ENCODE measurements at regions not wholly inside any gene's neighbourhood (a gene's known extent, or its start where the extent isn't known, plus 50 kb on each side); places are given as distances from the start of the nearest gene placed in this dataset.

DNA sequence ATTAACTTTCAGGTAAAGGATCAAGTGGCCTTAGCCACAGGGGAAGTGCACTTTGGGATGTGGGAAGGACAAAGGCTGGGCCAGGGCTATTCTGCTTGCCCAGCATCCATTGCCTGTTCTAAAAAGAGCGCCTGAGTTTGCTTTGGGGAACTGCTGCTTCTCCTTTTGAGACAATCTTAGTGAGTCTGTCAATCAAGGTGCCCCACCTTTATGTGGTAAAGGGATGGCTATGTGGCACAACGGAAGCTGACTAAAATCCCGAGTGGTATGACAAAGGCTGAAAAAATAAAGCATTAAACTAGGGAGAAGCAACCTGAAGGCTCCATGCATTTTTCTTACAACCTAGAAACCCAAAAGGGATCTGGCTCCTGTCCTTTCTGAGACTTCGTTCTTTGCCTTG is 540.5 kb downstream of the SLC4A3 start:
- H2AK5ac ChIP-seq (ENCODE audit: insufficient read length, low read length): no peak overlapping the region
- H3K4ac ChIP-seq (ENCODE audit: low read depth, low read length): no peak overlapping the region
- TF ChIP-seq, protein P1, sequence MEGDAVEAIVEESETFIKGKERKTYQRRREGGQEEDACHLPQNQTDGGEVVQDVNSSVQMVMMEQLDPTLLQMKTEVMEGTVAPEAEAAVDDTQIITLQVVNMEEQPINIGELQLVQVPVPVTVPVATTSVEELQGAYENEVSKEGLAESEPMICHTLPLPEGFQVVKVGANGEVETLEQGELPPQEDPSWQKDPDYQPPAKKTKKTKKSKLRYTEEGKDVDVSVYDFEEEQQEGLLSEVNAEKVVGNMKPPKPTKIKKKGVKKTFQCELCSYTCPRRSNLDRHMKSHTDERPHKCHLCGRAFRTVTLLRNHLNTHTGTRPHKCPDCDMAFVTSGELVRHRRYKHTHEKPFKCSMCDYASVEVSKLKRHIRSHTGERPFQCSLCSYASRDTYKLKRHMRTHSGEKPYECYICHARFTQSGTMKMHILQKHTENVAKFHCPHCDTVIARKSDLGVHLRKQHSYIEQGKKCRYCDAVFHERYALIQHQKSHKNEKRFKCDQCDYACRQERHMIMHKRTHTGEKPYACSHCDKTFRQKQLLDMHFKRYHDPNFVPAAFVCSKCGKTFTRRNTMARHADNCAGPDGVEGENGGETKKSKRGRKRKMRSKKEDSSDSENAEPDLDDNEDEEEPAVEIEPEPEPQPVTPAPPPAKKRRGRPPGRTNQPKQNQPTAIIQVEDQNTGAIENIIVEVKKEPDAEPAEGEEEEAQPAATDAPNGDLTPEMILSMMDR (conservative IDR thresholded peaks at IDR 0.05): no peak
- H3K23me2 ChIP-seq (ENCODE audit: insufficient read length, low read depth, low read length, poor library complexity, severe bottlenecking): no peaks in the 10 kb centered on the region
- Mint-ChIP-seq H3K36me3 (ENCODE audit: insufficient read depth in 1 of 3, low read depth in 3 of 3) (no peaks in the 10 kb centered on the region), H3K27me3 (ENCODE audit: low read depth) (peaks cover 1% of the 10 kb centered on the region), H3K27ac (no peak overlapping the region), H3K4me1 (peaks cover 2 to 6% of the 10 kb centered on the region in 2 experiments), H3K4me3 (no peak overlapping the region), H3K9me3 (no peaks in the 10 kb centered on the region)
- DNase-seq: no peak
- H3K4me1 ChIP-seq (ENCODE audit: insufficient read depth, low read length): no peaks in the 10 kb centered on the region
- H3K23ac ChIP-seq (ENCODE audit: insufficient read length, low read depth, low read length): no peak overlapping the region
- no peak overlapping the region for H2BK15ac ChIP-seq (ENCODE audit: low read depth, low read length)
- H3K79me2 ChIP-seq (ENCODE audit: insufficient read depth, low read length): no peaks in the 10 kb centered on the region
- H3K9me3 ChIP-seq (ENCODE audit: control insufficient read depth, low read depth, low read length): no peaks in the 10 kb centered on the region
- no peak overlapping the region for H2AFZ ChIP-seq (ENCODE audit: low read length)
- no peak overlapping the region for H2BK12ac ChIP-seq (ENCODE audit: insufficient read length, low read depth, low read length)
- WGBS (ENCODE audit: extremely low coverage, insufficient read length, low lambda C conversion rate): no CpG with 5 or more reads among the region's 4 CpGs
- H3K27me3 ChIP-seq (ENCODE audit: insufficient read depth, low read length): no peaks in the 10 kb centered on the region
- no peak overlapping the region for H2BK120ac ChIP-seq (ENCODE audit: low read depth, low read length, poor library complexity, severe bottlenecking)
- no peak overlapping the region for H3K14ac ChIP-seq (ENCODE audit: insufficient read depth, low read length)
- no peak overlapping the region for H2BK5ac ChIP-seq (ENCODE audit: insufficient read length, low read length)
- H3K18ac ChIP-seq (ENCODE audit: insufficient read length, low read depth, low read length): no peak overlapping the region
- H4K91ac ChIP-seq (ENCODE audit: insufficient read length, low read depth, low read length): no peak overlapping the region
- no peak overlapping the region for H4K8ac ChIP-seq (replicated peaks; ENCODE audit: insufficient read length, low read depth, low read length)
- no peak overlapping the region for H3K27ac ChIP-seq (ENCODE audit: insufficient read length, low read depth, low read length)
- no peak overlapping the region for H2BK20ac ChIP-seq (ENCODE audit: low read depth, low read length, poor library complexity, severe bottlenecking)
- H3K4me2 ChIP-seq (ENCODE audit: insufficient read depth, insufficient read length, low read length): no peak overlapping the region
- H4K5ac ChIP-seq (ENCODE audit: insufficient read length, low read depth, low read length): no peak overlapping the region
- no peak overlapping the region for H3K9ac ChIP-seq (ENCODE audit: extremely low read depth, insufficient read length, low read length)
- no peak overlapping the region for H3T11ph ChIP-seq (ENCODE audit: low read length)
- no peaks in the 10 kb centered on the region for H3K79me1 ChIP-seq (ENCODE audit: insufficient read depth, low read depth, low read length, poor library complexity, severe bottlenecking)
- H3K56ac ChIP-seq (ENCODE audit: insufficient read length, low read depth, low read length): no peak overlapping the region
- H4K20me1 ChIP-seq (ENCODE audit: control insufficient read depth, insufficient read depth, insufficient read length): no peaks in the 10 kb centered on the region
